Spleen (tissue), 11 donors: ENCODE measurements at regions not wholly inside any gene's neighbourhood (a gene's known extent, or its start where the extent isn't known, plus 50 kb on each side); places are given as distances from the start of the nearest gene placed in this dataset.

ENCODE experiments used
- DNase-seq: peaks from one replicate; pipeline ENCODE4 v3.0.0-alpha.2; 2020
- H3K27ac ChIP-seq, 8 donors: fragments of 200-600 bp; sonication (generic) in 7 of 8; 1 replicate in 4 of 8; 2 replicates in 4 of 8; pipeline versions ENCODE4 v1.5.0 to v1.8.0; 2016 to 2021; ENCODE audit warnings: inconsistent platforms in 4 of 8, mild to moderate bottlenecking in 4 of 8, moderate library complexity in 1 of 8
- H3K27me3 ChIP-seq, 7 donors: fragments of 200-600 bp; sonication (generic) in 6 of 7; replicated peaks in 1 of 7; 1 replicate in 4 of 7; 2 replicates in 3 of 7; pipeline versions ENCODE4 v1.5.0 to v1.8.0; 2016 to 2021; ENCODE audit warnings: inconsistent platforms in 3 of 7, mild to moderate bottlenecking in 1 of 7
- H3K36me3 ChIP-seq, 6 donors: fragments of 200-600 bp; sonication (generic) in 5 of 6; 1 replicate in 4 of 6; 2 replicates in 2 of 6; pipeline versions ENCODE4 v1.5.0 to v1.8.0; 2016 to 2021; ENCODE audit warnings: inconsistent platforms in 2 of 6
- H3K4me1 ChIP-seq, 6 donors: fragments of 200-600 bp; sonication (generic) in 5 of 6; 1 replicate in 3 of 6; 2 replicates in 3 of 6; pipeline versions ENCODE4 v1.5.0 to v1.8.0; 2016 to 2021; ENCODE audit warnings: inconsistent platforms in 3 of 6
- H3K4me3 ChIP-seq, 8 donors: fragments of 200-600 bp; sonication (generic) in 7 of 8; 1 replicate in 4 of 8; 2 replicates in 4 of 8; pipeline versions ENCODE4 v1.5.0 to v1.8.0; 2016 to 2021; ENCODE audit warnings: inconsistent platforms in 4 of 8, mild to moderate bottlenecking in 4 of 8, moderate library complexity in 2 of 8
- H3K9me3 ChIP-seq, 8 donors: fragments of 200-600 bp; sonication (generic) in 7 of 8; 1 replicate in 4 of 8; 2 replicates in 4 of 8; pipeline versions ENCODE4 v1.5.0 to v1.8.0; 2016 to 2021; ENCODE audit warnings: inconsistent platforms in 4 of 8
- CTCF ChIP-seq, 11 experiments: fragments of 200-600 bp in 7 of 11; fragments of 450-650 bp in 4 of 11; sonication (generic) in 4 of 11; IDR thresholded peaks in 8 of 11; conservative IDR thresholded peaks in 3 of 11; 1 replicate in 7 of 11; 2 replicates in 4 of 11; pipeline versions ENCODE4 v1.4.0 to v1.8.0; 2016 to 2021; ENCODE audit warnings: antibody characterized with exemption in 11 of 11, inconsistent platforms in 4 of 11, mild to moderate bottlenecking in 1 of 11
- POLR2A ChIP-seq, 3 donors: fragments of 450-650 bp; IDR thresholded peaks; one replicate each; pipeline ENCODE4 v1.5.1; 2017; ENCODE audit warnings: antibody characterized with exemption in 3 of 3, mild to moderate bottlenecking in 1 of 3
- POLR2AphosphoS5 ChIP-seq, 3 donors: sonication (generic); formaldehyde crosslinking; IDR thresholded peaks; one replicate each; pipeline ENCODE4 v1.5.1; 2017; ENCODE audit warnings: antibody characterized with exemption in 3 of 3
- WGBS, 5 donors: extraction: QIAGEN DNeasy Blood & Tissue Kit in 3 of 5; methylation state at CpG; one replicate each; pipeline versions ENCODE4 v1.1.5 to v1.1.7; 2013 to 2018; 5-methylcytosine and 5-hydroxymethylcytosine counted together
- intact Hi-C: fragments of 100-400 bp; cut with DNase I; formaldehyde crosslinking; loops from one replicate; pipeline ENCODE4 v1.15.0; 2023; ENCODE audit warnings: low total_unique reads
- donor health status: healthy with polysubstance abuse.
- donor health status: DM: no; HTN: no; CAD: no; lungs with moderate emphysema.
- donor health status: DM: no; HTN: no; CAD: no.
- donor health status: Bipolar disorder and iron deficiency.
- donor health status: healthy.
- donor health status: DM: no; HTN: no; CAD: no.
- donor health status: DM: yes; HTN: yes; CAD: no.

- H3K36me3 ChIP-seq, result no peaks in the 10 kb centered on the region
- TF ChIP-seq POLR2A (IDR thresholded peaks at IDR 0.05) (no peak), POLR2AphosphoS5 (IDR thresholded peaks at IDR 0.05) (no peak)
- peaks cover 0 to 12% (median 5%) of the 10 kb centered on the region in 8 donors for H3K9me3 ChIP-seq
- no peak overlapping the region for H3K4me3 ChIP-seq
- WGBS, 5 donors, result 69 to 86% (median 78%) methylated on average over 2 of the region's 2 CpGs
- no peaks in the 10 kb centered on the region for H3K4me1 ChIP-seq
- DNase-seq, result no peak
- H3K27ac ChIP-seq, result no peak overlapping the region
- intact Hi-C loops, result no loop called here
- no peaks in the 10 kb centered on the region for H3K27me3 ChIP-seq
Measured at GRCh38 chr3:139198929-139199328, 144.9 kb upstream of the MRPS22 start.

- no peaks in the 10 kb centered on the region for H3K36me3 ChIP-seq
- H3K27ac ChIP-seq, result no peak overlapping the region
- 48 to 72% (median 53%) methylated on average over 3 of the region's 3 CpGs for WGBS, 5 donors
- H3K9me3 ChIP-seq, result peaks cover 0 to 12% (median 5%) of the 10 kb centered on the region in 8 donors
- TF ChIP-seq POLR2A (IDR thresholded peaks at IDR 0.05) (no peak), CTCF (IDR thresholded peaks at IDR 0.05 in 8 of 11, conservative IDR thresholded peaks at IDR 0.05 in 3 of 11) (no peak), POLR2AphosphoS5 (IDR thresholded peaks at IDR 0.05) (no peak)
- intact Hi-C loops, result no loop called here
- no peaks in the 10 kb centered on the region for H3K4me1 ChIP-seq
- H3K27me3 ChIP-seq, result no peaks in the 10 kb centered on the region
- H3K4me3 ChIP-seq, result no peak overlapping the region
- no peak for DNase-seq
Measured at GRCh38 chr3:139199421-139200010, 144.3 kb upstream of the MRPS22 start.

- WGBS, 5 donors, result 77 to 86% (median 82%) methylated on average over 7 of the region's 7 CpGs
- TF ChIP-seq POLR2AphosphoS5 (IDR thresholded peaks at IDR 0.05), result no peak
- no peak for TF ChIP-seq POLR2A (IDR thresholded peaks at IDR 0.05)
- no peak for TF ChIP-seq CTCF (IDR thresholded peaks at IDR 0.05 in 8 of 11, conservative IDR thresholded peaks at IDR 0.05 in 3 of 11)
- Histone ChIP-seq H3K27me3 (no peaks in the 10 kb centered on the region), H3K9me3 (peaks cover 0 to 1% (median 0%) of the 10 kb centered on the region in 8 donors), H3K4me1 (no peaks in the 10 kb centered on the region), H3K27ac (no peak overlapping the region), H3K4me3 (no peak overlapping the region), H3K36me3 (no peaks in the 10 kb centered on the region)
- intact Hi-C loops, result no loop called here
- no peak for DNase-seq
Measured at GRCh38 chr3:139201446-139202225, 142.2 kb upstream of the MRPS22 start.

- no peaks in the 10 kb centered on the region for H3K9me3 ChIP-seq
- no peak for TF ChIP-seq CTCF (IDR thresholded peaks at IDR 0.05 in 8 of 11, conservative IDR thresholded peaks at IDR 0.05 in 3 of 11)
- no peak for TF ChIP-seq POLR2A (IDR thresholded peaks at IDR 0.05)
- no peak for TF ChIP-seq POLR2AphosphoS5 (IDR thresholded peaks at IDR 0.05)
- 25 to 45% (median 38%) methylated on average over 4 to 5 of the region's 5 CpGs for WGBS, 5 donors
- no peak for DNase-seq
- no peaks in the 10 kb centered on the region for H3K4me1 ChIP-seq
- H3K36me3 ChIP-seq, result no peaks in the 10 kb centered on the region
- no peaks in the 10 kb centered on the region for H3K27me3 ChIP-seq
- H3K4me3 ChIP-seq, result no peak overlapping the region
- intact Hi-C loops, result no loop called here
- no peak overlapping the region for H3K27ac ChIP-seq
Measured at GRCh38 chr3:139202226-139202958, 141.4 kb upstream of the MRPS22 start.
